Urinary bladder (tissue), 3 donors: ENCODE measurements at regions not wholly inside any gene's neighbourhood (a gene's known extent, or its start where the extent isn't known, plus 50 kb on each side); places are given as distances from the start of the nearest gene placed in this dataset.
"Not testable (repeated sequence)": the region's sequence is repeated elsewhere in the genome, so short reads cannot be mapped to it uniquely, and the experiment has no call there.

Experiments
- DNase-seq: peaks from one replicate; pipeline ENCODE4 v3.0.0-alpha.2; 2015; ENCODE audit errors: extremely low spot score
- H3K27ac ChIP-seq: one replicate; pipeline ENCODE4 v1.5.1; 2013; ENCODE audit warnings: low read depth, mild to moderate bottlenecking, moderate library complexity
- H3K36me3 ChIP-seq: one replicate; pipeline ENCODE4 v1.6.1; 2013; ENCODE audit warnings: mild to moderate bottlenecking, moderate library complexity; ENCODE audit not compliant: insufficient read depth
- H3K4me1 ChIP-seq: one replicate; pipeline ENCODE4 v1.6.1; 2013; ENCODE audit warnings: mild to moderate bottlenecking, moderate library complexity; ENCODE audit not compliant: insufficient read depth
- H3K4me3 ChIP-seq: one replicate; pipeline ENCODE4 v1.5.1; 2013; ENCODE audit warnings: low read depth, low read length
- WGBS: extraction: QIAGEN DNeasy Blood & Tissue Kit; methylation state at CpG from one replicate; pipeline ENCODE4 v1.1.7; 2013; 5-methylcytosine and 5-hydroxymethylcytosine counted together
- donor health status: healthy with polysubstance abuse.
- donor health status: healthy.

GRCh38 chr15:95025924-95026728 lies 794.8 kb downstream of the MCTP2 start:
- Histone ChIP-seq H3K27ac (no peak overlapping the region), H3K4me3 (no peak overlapping the region), H3K36me3 (no peaks in the 10 kb centered on the region), H3K4me1 (no peaks in the 10 kb centered on the region)
- 92% methylated on average over 5 of the region's 5 CpGs for WGBS
- no peak for DNase-seq

DNA sequence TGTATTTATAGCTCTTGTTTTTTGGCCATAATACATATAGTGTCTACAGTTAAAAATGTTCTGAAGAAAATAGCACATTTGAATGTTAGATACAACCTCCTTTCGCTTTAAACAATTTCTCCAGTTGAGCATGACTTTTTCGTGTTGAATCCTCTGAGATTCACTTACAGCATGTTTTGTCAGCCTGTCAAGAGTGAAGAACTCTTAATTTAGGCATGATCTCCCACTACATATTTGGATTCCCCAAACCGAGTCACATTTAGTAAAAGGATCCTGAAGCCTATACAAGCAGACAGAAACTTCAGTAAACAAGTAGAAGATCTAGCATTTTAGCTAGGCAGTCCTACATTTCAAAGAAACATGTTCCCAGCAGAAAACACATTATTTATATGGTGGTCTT lies 796.6 kb downstream of the MCTP2 start:
- H3K4me1 ChIP-seq, result no peaks in the 10 kb centered on the region
- no peak overlapping the region for H3K4me3 ChIP-seq
- 77% methylated on average over 3 of the region's 3 CpGs for WGBS
- H3K27ac ChIP-seq, result no peak overlapping the region
- no peaks in the 10 kb centered on the region for H3K36me3 ChIP-seq
- DNase-seq, result no peak

- Histone ChIP-seq H3K27ac (no peak overlapping the region), H3K36me3 (no peaks in the 10 kb centered on the region), H3K4me3 (no peak overlapping the region), H3K4me1 (no peaks in the 10 kb centered on the region)
- WGBS, result 87% methylated on average over 2 of the region's 2 CpGs
- DNase-seq, result no peak
Measured at GRCh38 chr15:95032156-95032555, 800.8 kb downstream of the MCTP2 start.

DNA sequence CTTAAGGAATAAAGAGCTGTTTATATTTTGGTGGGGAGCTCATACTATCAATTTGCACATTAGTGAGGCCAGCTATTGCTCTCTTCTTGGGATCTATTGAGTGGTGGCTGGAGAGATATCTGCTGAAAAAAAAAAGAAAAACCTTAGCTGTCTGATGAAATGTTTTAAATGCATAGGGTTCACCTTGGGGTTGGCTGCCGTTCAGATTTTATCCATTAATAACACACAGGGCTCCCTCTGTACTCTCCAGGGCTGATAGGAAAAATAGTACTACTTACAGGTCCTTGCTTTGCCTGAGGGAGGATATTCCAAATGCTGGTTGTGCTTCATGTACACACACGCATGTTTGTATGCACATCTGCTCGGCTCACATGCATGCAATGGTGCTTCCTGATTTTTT lies 803.7 kb downstream of the MCTP2 start:
- DNase-seq, result no peak
- Histone ChIP-seq H3K4me1 (no peaks in the 10 kb centered on the region), H3K27ac (no peak overlapping the region), H3K36me3 (no peaks in the 10 kb centered on the region), H3K4me3 (no peak overlapping the region)
- 64% methylated on average over 3 of the region's 3 CpGs for WGBS

- Histone ChIP-seq H3K27ac (no peak overlapping the region), H3K36me3 (no peaks in the 10 kb centered on the region), H3K4me3 (no peak overlapping the region), H3K4me1 (no peaks in the 10 kb centered on the region)
- 97% methylated on average over 1 of the region's 1 CpG for WGBS
- DNase-seq, result no peak
Measured at GRCh38 chr15:95041297-95041696, 809.9 kb downstream of the MCTP2 start.

DNA sequence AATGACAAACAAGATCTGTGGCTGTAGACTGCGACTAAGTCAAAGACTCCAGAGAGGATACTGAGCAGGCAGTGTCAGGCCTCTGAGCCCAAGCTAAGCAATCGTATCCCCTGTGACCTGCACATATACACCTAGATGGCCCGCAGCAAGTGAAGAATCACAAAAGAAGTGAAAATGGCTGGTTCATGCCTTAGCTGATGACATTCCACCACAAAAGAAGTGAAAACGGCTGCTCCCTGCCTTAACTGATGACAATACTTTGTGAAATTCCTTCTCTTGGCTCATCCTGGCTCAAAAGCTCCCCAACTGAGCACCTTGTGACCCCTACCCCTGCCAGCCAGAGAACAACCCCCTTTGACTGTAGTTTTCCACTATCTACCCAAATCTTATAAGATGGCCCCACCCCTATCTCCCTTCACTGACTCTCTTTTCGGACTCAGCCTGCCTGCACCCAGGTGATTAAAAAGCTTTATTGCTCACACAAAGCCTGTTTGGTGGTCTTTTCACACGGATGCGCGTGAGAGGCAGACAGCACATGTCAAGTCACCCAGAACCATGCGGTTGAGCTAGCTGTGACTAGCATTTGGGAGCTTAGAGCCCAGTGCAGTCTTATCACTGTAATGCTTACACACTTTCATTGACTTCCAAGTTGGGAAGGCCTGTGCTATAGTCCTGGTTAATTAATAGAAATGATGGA lies 812.0 kb downstream of the MCTP2 start:
- H3K4me3 ChIP-seq, H3K27ac ChIP-seq, H3K36me3 ChIP-seq, DNase-seq, H3K4me1 ChIP-seq: not testable (repeated sequence)
- WGBS, result 91% methylated on average over 9 of the region's 9 CpGs

- WGBS, result 80% methylated on average over 1 of the region's 1 CpG
- no peaks in the 10 kb centered on the region for H3K4me1 ChIP-seq
- no peak overlapping the region for H3K27ac ChIP-seq
- H3K4me3 ChIP-seq, result no peak overlapping the region
- DNase-seq, result no peak
- H3K36me3 ChIP-seq, result no peaks in the 10 kb centered on the region
Measured at GRCh38 chr15:95043933-95044313, 812.6 kb downstream of the MCTP2 start.

GRCh38 chr15:95044745-95045417 lies 813.5 kb downstream of the MCTP2 start:
- H3K4me1 ChIP-seq, result no peaks in the 10 kb centered on the region
- 72% methylated on average over 8 of the region's 8 CpGs for WGBS
- DNase-seq, result no peak
- H3K27ac ChIP-seq, result no peak overlapping the region
- H3K4me3 ChIP-seq, result no peak overlapping the region
- no peaks in the 10 kb centered on the region for H3K36me3 ChIP-seq

DNA sequence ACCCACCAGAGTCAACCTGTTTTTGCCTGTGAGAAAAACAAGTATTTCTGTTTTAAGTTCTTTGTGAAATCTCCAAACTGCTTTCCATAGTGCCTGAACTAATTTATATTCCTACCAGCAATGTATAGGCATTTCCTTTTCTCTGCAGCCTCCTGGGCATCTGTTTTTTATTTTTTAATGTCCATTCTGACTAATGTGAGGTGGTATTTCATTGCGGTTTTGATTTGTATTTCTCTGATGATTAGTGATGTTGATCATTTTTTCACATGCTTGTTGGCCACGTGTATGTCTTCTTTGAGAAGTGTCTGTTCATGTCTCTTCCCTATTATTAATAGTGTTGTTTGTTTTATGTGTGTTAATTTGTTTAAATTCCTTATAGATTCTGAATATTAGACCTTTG lies 820.5 kb downstream of the MCTP2 start:
- DNase-seq, result no peak
- WGBS, result 86% methylated on average over 2 of the region's 2 CpGs
- Histone ChIP-seq H3K36me3 (no peaks in the 10 kb centered on the region), H3K4me1 (no peaks in the 10 kb centered on the region), H3K4me3 (no peak overlapping the region), H3K27ac (no peak overlapping the region)

DNA sequence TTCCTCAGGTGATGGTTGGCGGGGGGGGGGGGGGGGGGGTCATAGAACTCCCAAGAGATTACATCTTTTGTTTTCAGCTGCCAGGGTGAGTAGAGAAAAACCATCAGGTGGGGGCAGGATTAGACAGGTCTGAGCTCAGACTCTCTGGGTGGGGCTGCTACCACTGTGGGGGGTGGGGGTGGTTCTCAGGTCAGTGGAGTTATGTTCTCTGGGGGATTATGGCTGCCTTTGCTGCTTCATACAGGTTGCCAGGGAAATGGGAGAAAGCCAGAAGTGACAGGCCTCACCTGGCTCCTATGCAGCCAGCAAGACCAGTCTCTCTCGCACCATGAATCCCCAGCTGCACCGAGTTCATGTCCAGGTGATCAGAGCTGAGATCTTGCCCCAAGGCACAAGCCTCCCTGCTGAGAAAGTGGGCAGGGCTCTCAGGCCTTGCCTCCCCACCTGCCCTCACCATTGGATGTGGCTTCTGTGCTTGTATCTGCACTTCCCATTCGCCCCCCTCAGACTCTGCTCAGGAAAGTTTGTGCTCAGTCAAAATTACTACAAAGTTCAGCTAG lies 828.1 kb downstream of the MCTP2 start:
- H3K4me1 ChIP-seq, result no peaks in the 10 kb centered on the region
- no peak overlapping the region for H3K4me3 ChIP-seq
- no peak for DNase-seq
- WGBS, result 87% methylated on average over 4 of the region's 4 CpGs
- H3K27ac ChIP-seq, result no peak overlapping the region
- no peaks in the 10 kb centered on the region for H3K36me3 ChIP-seq

GRCh38 chr15:95068701-95069521 lies 837.5 kb downstream of the MCTP2 start:
- H3K36me3 ChIP-seq, result no peaks in the 10 kb centered on the region
- H3K4me1 ChIP-seq, result no peaks in the 10 kb centered on the region
- no peak overlapping the region for H3K27ac ChIP-seq
- H3K4me3 ChIP-seq, result no peak overlapping the region
- DNase-seq, result no peak
- 82% methylated on average over 11 of the region's 11 CpGs for WGBS

DNA sequence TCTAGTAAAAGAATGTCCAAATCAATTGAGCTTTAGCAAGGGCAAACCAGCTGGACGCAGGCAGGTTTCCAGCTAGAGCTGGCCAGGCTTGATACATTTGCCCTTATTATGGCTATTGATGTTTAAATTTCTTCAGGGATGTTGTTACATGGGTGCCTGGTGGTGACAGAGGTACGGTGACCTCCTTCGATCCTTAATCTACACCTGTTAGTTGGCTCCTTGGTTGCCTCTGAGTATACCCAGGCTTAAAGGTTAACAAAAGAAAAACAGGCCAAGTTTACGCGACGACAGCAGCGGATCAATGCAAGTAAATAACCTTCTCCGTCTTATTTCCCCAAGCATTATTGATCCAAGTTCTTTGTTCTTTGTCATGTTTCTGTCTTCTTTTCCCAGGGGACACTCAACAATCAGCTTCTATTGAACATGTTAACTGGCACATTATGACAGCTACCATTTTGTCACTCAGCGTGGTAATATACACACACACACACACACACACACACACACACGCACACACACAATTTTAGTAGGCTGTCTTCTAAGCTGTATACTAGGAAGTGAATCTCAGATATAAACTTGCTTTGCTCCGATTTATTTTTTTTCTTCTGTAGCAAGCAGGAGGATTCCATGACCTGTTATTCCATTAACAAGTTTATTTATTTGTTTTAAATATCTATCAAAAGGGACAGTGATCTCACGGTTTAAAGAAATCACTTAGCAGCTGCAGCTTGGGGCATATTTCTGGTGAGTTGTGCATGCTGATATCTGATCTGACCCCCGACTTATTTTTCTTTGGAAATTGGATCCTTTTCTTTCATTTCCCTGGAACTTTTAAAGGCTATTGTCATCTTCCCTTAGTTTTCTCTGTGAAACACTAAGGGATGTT lies 844.7 kb downstream of the MCTP2 start:
- Histone ChIP-seq H3K27ac (no peak overlapping the region), H3K4me1 (no peaks in the 10 kb centered on the region), H3K36me3 (no peaks in the 10 kb centered on the region), H3K4me3 (no peak overlapping the region)
- DNase-seq, result no peak
- 80% methylated on average over 13 of the region's 13 CpGs for WGBS
